ENCODE measurements at regions not wholly inside any gene's neighbourhood (a gene's known extent, or its start where the extent isn't known, plus 50 kb on each side); places are given as distances from the start of the nearest gene placed in this dataset.

DNA sequence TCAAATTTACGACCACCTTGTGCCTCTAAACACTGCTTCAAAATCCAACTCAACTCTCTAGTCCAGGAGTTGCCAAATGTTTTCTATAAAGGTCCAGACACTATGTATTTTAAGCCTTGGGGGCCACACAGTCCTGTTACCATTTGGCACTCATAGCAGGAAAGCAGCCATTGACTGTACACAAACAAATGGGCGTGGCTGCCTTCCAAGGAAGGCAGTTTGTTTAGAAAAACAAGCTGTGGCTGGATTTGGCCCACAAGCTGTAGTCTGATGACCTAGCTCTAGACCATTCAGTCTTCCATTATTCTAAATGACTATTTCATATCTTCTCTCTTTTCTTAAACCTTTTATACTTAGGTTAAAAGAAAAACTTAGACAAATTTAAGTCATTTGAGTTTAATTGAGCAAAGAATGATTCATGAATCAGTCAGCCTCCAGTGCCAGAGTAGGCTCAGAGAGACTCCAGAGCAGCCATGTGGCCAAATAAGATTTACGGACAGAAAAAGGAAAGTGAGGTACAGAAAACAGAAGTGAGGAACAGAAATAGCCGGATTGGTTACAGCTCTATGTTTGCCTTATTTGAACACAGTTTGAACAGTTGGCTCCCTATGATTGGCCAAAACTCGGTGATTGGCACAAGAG, 825.8 kb upstream of the LCORL start:
- no peak for DNase-seq
- 69 to 76% (median 72%) methylated on average over 5 of the region's 5 CpGs for WGBS, 4 donors
- no peaks in the 10 kb centered on the region for H3K36me3 ChIP-seq (replicated peaks in 1 of 2)
- no peak overlapping the region for H3K27ac ChIP-seq
- H3K9me3 ChIP-seq (replicated peaks in 1 of 3), result no peaks in the 10 kb centered on the region
- intact Hi-C loops (cut with DNase I), result no loop called here
- no peaks in the 10 kb centered on the region for H3K4me1 ChIP-seq (replicated peaks in 1 of 2)
- no peak overlapping the region for H3K4me3 ChIP-seq
- no peaks in the 10 kb centered on the region for H3K27me3 ChIP-seq
- no peak for TF ChIP-seq POLR2A (IDR thresholded peaks at IDR 0.05)
- TF ChIP-seq, protein P1, sequence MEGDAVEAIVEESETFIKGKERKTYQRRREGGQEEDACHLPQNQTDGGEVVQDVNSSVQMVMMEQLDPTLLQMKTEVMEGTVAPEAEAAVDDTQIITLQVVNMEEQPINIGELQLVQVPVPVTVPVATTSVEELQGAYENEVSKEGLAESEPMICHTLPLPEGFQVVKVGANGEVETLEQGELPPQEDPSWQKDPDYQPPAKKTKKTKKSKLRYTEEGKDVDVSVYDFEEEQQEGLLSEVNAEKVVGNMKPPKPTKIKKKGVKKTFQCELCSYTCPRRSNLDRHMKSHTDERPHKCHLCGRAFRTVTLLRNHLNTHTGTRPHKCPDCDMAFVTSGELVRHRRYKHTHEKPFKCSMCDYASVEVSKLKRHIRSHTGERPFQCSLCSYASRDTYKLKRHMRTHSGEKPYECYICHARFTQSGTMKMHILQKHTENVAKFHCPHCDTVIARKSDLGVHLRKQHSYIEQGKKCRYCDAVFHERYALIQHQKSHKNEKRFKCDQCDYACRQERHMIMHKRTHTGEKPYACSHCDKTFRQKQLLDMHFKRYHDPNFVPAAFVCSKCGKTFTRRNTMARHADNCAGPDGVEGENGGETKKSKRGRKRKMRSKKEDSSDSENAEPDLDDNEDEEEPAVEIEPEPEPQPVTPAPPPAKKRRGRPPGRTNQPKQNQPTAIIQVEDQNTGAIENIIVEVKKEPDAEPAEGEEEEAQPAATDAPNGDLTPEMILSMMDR (IDR thresholded peaks at IDR 0.05), result no peak

DNA sequence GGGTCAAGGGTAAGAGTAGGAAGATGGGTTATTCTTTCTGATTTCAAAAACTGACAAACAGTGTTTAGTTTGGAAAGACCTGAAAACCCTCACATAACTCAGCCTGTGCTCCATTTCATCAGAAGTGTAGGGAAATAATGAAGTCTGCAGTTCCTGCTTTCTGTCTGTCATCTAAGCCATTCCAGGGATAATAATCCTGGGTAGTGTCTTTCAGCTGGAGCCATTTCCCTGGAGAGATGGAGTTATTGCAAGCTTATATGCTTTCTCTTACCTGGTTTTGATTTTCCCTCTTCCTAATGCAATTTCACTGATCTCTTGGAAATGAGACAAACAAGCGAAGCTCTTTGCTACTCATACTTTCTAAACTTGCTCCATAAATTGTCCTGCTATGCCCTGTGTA, 824.8 kb upstream of the LCORL start:
- no peaks in the 10 kb centered on the region for H3K4me1 ChIP-seq (replicated peaks in 1 of 2)
- intact Hi-C loops (cut with DNase I), result no loop called here
- 76 to 95% (median 87%) methylated on average over 1 of the region's 1 CpG for WGBS, 4 donors
- H3K36me3 ChIP-seq (replicated peaks in 1 of 2), result no peaks in the 10 kb centered on the region
- H3K4me3 ChIP-seq, result no peak overlapping the region
- H3K27me3 ChIP-seq, result no peaks in the 10 kb centered on the region
- H3K27ac ChIP-seq, result no peak overlapping the region
- no peak for DNase-seq
- TF ChIP-seq, protein P1 (IDR thresholded peaks at IDR 0.05), result no peak
- TF ChIP-seq POLR2A (IDR thresholded peaks at IDR 0.05), result no peak
- H3K9me3 ChIP-seq (replicated peaks in 1 of 3), result no peaks in the 10 kb centered on the region

DNA sequence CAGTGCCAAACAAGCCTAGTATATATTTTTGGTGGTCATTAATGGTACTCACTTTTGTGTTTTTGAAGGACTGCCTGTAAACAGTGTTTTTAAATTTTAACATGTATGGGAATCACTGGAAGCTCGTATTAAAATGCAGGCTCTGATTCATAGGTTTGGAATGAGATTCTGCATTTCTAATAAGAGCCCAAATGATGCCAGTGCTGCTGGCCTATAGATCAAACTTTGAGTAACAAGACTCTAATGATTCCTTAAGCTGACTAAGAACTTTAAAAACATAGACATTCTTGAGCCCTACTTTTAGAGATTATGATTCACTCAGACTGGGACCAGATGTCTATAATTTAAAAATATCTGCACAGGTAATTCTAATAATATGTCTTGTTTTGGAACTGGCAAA, 823.2 kb upstream of the LCORL start:
- Histone ChIP-seq H3K27ac (no peak overlapping the region), H3K27me3 (no peaks in the 10 kb centered on the region), H3K4me3 (no peak overlapping the region), H3K9me3 (replicated peaks in 1 of 3) (no peaks in the 10 kb centered on the region), H3K36me3 (replicated peaks in 1 of 2) (no peaks in the 10 kb centered on the region), H3K4me1 (replicated peaks in 1 of 2) (no peaks in the 10 kb centered on the region)
- no peak for TF ChIP-seq POLR2A (IDR thresholded peaks at IDR 0.05)
- TF ChIP-seq, protein P1 (IDR thresholded peaks at IDR 0.05), result no peak
- intact Hi-C loops (cut with DNase I), result no loop called here
- WGBS, 4 donors, result 53 to 65% (median 59%) methylated on average over 1 of the region's 1 CpG
- no peak for DNase-seq

DNA sequence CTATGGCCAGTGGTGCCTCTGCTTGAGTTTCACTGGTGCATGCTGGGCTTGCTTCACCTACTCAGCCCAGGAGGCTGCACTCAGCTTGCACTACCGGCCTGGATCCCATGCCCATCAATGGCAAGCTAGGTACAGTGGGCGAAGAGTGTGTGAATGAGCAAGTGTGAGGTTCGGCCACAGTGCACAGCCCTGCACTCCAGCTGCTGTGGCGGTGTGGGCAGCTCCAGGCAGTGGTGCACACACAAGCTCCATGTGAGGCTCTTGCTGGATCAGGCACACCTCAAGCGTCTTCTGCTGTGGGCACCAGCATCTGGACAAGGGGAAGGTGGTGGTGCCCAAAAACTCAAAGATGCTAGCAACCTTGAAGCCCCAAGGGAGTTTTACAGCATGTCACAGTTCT, 820.9 kb upstream of the LCORL start:
- intact Hi-C loops (cut with DNase I), result no loop called here
- no peaks in the 10 kb centered on the region for H3K9me3 ChIP-seq (replicated peaks in 1 of 3)
- TF ChIP-seq POLR2A (IDR thresholded peaks at IDR 0.05), result no peak
- TF ChIP-seq, protein P1 (IDR thresholded peaks at IDR 0.05), result no peak
- H3K4me1 ChIP-seq (replicated peaks in 1 of 2), result no peaks in the 10 kb centered on the region
- no peaks in the 10 kb centered on the region for H3K27me3 ChIP-seq
- DNase-seq, result no peak
- 68 to 94% (median 77%) methylated on average over 4 to 5 of the region's 5 CpGs for WGBS, 4 donors
- no peak overlapping the region for H3K4me3 ChIP-seq
- no peak overlapping the region for H3K27ac ChIP-seq
- no peaks in the 10 kb centered on the region for H3K36me3 ChIP-seq (replicated peaks in 1 of 2)

Data from adrenal gland (tissue), 9 donors.